ENCODE measurements at regions not wholly inside any gene's neighbourhood (a gene's known extent, or its start where the extent isn't known, plus 50 kb on each side); places are given as distances from the start of the nearest gene placed in this dataset.
"Not testable (repeated sequence)": the region's sequence is repeated elsewhere in the genome, so short reads cannot be mapped to it uniquely, and the experiment has no call there.

DNA sequence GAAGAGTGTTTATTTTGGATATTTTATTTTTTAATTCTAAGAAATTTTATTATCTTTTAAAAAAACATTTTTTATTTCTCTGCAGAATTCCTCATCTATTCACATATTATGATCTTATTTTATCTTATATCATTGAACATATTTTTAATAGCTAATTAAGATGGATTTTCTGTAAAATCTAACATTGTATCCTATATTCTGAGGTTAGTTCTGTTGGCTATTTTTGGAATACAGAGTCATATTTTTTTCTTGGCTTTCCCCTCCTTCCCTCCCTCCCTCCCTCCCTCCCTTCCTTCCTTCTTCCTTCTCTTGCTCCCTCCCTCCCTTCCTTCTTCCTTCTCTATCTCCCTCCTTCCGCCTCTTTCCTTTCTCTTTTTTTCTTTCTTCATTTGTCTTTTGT is 2326.6 kb upstream of the RAG2 start:
- in situ Hi-C loops (cut with MboI; ENCODE audit: low sequenced_read_pairs): no loop called here

DNA sequence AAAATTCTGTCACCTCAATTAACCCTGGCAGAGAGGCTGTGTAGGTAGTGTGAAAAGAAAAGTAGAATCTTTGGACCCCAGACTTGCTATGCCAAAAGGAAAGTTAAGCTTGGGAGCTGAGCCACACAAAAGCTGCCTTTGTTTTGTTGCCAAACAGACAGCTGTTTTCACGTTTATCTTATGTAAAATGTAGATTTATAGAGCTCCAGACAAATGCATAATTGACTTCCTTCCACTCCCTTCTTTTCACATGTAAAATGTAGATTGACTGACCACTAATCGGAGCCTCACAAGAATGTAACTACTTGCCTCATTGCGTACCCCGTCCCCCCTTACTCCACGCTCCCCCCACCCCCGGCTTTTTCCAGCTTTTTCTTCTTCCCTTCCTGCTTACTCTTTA is 2302.2 kb upstream of the RAG2 start:
- in situ Hi-C loops (cut with MboI; ENCODE audit: low sequenced_read_pairs): no loop called here

DNA sequence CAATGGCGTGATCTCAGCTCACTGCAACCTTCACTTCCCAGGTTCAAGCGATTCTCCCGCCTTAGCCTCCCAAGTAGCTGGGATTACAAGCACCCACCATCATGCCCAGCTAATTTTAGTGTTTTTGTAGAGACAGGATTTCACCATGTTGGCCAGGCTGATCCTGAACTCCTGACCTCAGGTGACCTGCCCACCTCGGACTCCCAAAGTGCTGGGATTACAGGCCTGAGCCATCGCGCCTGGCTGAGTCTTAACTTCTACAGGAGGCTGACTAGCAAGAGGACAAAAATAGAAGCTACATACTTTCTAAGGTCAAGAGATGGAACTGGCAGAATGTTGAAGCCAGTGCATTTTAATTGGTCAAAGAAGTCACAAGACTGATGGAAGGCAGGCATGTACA is 2296.2 kb upstream of the RAG2 start:
- in situ Hi-C loops (cut with MboI; ENCODE audit: low sequenced_read_pairs): not testable (repeated sequence)

DNA sequence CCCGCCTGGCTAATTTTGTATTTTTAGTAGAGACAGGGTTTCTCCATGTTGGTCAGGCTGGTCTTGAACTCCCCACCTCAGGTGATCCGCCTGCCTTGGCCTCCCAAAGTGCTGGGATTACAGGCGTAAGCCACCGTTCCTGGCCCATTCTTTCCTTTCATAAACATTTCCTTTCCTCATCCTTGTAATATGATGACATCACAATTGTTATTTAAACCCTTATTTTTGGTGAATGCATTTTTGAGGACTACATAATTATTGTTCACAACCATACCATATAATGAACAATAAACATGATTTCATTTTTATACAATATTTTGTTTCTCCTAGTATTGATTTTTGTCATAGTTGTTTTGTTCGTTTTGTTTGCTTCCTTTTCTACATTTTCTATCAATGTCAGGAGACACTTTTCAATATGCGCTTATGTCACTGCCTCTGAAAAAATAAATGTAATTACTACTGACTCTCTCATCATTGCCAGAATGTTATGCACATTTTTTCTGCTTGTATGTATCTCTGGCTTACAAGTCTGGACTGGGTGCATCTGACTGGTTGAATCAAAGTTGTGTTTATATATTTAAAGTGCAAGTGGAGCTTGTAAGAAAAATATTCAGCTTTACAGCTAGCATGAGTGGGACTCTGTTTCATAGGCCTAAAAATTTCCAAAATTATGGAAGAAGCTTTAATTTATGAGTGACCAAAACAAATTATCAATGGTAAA is 2286.3 kb upstream of the RAG2 start:
- in situ Hi-C loops (cut with MboI; ENCODE audit: low sequenced_read_pairs): no loop called here

DNA sequence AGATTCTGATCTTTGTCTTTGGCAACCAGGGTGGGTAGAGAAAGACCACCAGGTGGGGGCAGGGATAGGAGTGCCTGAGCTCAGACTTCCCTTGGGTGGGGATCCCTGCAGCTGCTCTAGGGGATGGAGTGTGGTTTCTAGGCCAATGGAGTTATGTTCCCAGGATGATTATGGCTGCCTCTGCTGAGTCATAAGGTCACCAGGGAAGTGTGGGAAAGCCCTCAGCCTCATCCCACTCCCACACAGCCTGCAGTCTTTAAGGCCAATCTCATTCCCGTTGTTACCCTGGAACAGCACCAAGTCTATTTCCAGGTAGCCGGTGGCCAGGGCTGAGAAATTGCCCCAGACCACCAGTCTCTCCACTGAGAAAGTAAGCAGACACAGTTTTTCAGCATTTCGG is 2269.3 kb upstream of the RAG2 start:
- in situ Hi-C loops (cut with MboI; ENCODE audit: low sequenced_read_pairs): no loop called here

DNA sequence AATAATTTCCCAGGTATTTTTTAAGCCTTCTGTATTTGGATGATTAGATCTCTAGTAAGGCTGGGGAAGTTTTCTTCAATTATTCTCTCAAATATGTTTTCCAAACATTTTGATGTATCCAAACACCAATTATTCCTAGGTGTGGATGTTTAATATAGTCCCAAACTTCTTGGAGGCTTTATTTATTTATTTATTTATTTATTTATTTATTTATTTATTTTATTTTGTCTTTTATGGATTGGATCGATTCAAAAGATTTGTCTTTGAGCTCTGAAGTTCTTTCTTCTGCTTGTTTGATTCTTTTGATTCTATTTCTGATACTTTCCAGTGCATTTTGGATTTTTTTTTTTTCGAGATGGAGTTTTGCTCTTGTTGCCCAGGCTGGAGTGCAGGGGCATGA is 2267.9 kb upstream of the RAG2 start:
- in situ Hi-C loops (cut with MboI; ENCODE audit: low sequenced_read_pairs): no loop called here

DNA sequence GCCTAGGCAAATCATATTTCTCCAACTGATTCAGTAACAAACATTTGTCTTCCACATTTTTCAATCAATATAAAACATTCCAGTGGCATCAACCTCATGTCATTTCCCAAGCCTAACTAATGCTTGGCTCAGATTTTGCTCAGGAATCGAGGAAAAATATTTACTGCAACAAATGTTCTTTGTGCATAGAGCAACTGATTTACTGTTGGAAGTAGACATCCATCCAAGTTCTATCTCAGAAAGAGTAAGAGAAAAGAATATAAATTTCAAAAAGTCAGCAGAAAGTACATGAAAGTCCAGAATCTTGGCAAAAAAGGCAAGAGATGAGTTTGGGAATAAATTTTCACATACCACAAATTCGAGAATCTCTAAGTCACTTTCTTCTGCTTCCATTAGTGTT is 2245.0 kb upstream of the RAG2 start:
- in situ Hi-C loops (cut with MboI; ENCODE audit: low sequenced_read_pairs): no loop called here

DNA sequence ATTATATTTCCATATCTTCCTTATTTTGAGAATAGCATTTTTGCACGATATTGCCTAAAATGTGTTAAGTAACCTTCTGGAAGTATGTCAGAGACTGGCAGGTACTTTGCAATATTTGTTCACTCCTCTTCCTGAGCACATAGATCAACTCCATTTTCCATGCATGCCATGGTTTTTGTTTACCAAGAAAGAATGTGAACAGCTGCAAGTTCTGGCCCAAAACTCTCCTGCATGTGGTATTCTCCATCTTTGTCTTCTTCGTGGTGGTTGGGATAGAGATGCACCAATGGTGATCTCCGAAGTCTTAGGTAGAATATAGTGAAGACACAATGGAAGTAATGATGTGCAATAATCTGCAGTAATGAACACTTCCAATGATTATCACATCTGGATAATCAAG is 2241.0 kb upstream of the RAG2 start:
- in situ Hi-C loops (cut with MboI; ENCODE audit: low sequenced_read_pairs): no loop called here

DNA sequence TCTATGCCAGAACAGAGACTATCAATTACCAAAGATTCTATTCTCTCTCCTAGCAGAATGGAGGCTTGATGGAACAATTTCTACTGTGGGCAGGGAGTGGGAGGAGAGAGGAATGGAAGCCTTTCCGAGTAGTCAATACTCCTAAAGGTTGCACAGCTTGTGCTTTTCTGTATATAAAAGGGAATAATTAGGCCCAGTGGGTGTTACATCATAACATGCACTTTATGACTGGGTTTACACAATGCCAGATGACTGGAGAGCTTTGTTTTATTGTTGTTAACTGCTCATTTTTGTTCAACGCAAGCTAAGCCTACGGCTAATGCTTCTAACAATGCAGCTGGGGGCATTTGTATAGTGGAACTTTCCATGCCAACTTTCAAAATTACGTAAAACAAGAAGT is 2237.9 kb upstream of the RAG2 start:
- in situ Hi-C loops (cut with MboI; ENCODE audit: low sequenced_read_pairs): no loop called here

DNA sequence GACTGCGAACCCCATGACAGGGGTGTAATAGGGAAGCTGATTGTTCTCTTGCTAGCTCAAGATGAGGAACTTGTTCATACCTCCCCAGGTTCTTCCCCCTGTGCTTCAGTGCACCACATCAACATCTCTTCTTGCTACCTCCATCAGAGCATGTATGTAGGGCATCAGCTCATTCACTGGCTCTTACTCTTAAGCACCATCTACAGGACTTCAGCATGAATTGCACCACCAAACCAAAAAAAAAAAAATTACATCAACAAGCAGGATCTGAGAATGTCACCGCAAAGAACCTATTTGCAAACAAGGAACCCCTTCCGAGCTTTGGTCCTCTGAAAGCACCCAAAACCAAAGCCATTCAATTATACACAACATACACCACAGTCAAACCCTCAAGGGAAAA is 2226.5 kb upstream of the RAG2 start:
- in situ Hi-C loops (cut with MboI; ENCODE audit: low sequenced_read_pairs): no loop called here

DNA sequence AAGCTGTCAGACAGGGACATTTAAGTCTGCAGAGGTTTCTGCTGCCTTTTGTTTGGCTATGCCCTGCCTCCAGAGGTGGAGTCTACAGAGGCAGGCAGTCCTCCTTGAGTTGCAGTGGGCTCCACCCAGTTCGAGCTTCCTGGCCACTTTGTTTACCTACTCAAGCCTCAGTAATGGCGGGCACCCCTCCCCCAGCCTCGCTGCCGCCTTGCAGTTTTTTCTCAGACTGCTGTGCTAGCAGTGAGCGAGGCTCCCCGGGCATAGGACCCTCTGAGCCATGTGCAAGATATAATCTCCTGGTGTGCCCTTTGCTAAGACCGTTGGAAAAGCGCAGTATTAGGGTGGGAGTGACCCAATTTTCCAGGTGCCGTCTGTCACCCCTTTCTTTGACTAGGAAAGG is 2223.8 kb upstream of the RAG2 start:
- in situ Hi-C loops (cut with MboI; ENCODE audit: low sequenced_read_pairs): not testable (repeated sequence)

DNA sequence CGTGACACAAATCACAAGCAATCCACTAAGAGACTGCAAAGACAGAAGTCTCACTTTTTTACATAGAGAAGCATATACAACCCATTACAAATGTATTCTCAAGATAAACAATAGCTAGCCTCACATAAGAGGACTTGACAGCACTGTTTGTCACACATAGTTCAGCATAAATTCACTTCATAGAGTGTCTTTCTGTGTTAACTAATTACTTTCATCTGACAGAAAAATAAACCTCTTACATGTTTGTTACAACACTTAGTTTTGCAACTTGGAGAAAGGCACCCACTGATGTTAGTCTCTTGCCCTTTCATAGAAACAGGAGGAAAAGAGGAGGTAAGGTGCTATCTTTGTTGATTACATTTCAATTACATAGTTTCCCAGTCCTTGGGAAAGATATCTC is 2221.9 kb upstream of the RAG2 start:
- in situ Hi-C loops (cut with MboI; ENCODE audit: low sequenced_read_pairs): no loop called here

DNA sequence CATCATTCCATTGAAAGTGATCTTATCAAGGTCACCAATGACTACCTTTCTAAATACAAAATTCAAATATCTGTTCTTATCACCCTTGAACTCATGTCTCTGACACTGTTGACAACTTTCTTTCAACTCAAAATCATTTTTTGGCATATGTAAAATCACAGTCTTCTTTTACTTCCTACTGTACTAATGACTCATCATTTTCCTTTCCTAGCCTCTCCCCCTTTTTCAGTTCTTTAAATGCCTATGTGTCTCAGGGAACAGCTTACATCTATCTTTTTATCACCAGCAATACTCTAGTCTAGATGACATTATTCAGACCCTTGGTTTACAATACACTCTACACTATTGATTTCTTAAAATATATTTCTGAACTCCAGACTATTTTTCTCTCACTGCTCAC is 2220.7 kb upstream of the RAG2 start:
- in situ Hi-C loops (cut with MboI; ENCODE audit: low sequenced_read_pairs): no loop called here

DNA sequence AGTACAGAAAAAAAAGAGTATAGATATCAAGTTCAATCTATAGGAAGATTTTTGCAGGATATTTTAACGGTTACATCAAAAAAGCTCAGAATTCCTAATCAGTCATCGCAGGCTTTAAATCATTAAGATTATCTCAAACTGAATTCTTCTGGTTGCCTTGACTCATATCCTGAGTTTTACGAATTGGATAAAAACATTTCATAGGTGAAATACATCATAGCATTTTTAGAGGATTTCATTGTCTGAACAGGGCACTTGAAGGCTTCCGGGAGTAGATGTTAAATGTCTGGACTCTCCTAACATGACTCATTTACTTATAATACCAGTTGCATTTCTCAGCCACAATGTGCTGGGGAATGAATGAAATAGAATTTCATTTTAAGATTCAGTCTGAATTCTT is 2216.6 kb upstream of the RAG2 start:
- in situ Hi-C loops (cut with MboI; ENCODE audit: low sequenced_read_pairs): no loop called here

DNA sequence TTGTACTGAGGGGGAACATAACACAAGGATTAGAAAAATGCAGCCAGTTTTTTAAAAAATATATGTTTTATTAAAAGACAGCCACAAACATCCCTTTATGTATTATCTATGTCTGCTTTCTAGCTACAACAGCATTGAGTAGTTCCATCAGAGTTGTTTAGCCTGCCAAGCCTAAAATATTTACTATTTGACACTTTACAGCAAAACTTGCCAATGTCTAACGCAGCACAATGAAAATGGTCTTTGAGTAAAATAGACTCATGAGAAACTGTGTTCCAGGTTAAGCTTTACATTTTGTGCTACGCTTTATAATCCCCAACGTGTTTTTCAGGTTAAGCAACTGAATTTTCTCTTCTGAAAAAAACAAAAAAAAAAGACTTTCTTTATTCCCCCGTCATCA is 2211.5 kb upstream of the RAG2 start:
- in situ Hi-C loops (cut with MboI; ENCODE audit: low sequenced_read_pairs): no loop called here

DNA sequence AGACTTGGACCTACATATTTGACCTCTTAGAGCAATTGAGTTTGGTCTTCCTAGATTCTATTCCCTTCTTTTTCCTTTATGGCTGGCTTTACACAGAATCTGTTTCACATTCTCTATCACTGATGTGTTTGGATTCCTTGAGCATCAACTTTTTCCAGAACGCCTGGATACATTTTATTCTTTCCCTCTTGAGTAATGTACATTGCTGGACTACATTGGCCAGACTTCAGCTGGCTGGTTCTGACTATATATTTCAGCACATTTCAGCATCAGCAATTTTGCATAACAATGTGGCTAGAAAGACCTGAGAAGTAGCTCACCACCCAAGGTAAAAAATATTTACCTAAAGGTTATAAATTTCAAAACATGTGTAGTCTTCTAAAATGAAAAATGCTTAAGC is 2198.2 kb upstream of the RAG2 start:
- in situ Hi-C loops (cut with MboI; ENCODE audit: low sequenced_read_pairs): no loop called here

DNA sequence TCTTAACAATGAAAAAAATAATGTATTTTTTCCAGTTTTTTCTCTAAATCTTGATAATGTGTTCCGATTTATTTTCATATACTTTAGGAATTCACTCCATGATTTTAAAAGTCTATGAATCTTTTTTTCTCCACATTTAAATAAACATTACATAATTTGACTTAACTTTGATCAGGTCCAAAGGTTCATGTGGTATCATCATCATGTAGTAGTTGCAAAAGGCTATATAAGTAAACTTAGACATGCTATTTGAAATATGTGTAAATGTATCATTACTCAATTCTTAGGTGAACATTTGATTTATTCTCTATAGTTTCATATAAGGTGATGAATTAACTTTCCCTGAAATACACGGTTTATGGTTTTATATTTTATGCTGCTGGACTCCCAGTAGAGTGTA is 2197.0 kb upstream of the RAG2 start:
- in situ Hi-C loops (cut with MboI; ENCODE audit: low sequenced_read_pairs): no loop called here

DNA sequence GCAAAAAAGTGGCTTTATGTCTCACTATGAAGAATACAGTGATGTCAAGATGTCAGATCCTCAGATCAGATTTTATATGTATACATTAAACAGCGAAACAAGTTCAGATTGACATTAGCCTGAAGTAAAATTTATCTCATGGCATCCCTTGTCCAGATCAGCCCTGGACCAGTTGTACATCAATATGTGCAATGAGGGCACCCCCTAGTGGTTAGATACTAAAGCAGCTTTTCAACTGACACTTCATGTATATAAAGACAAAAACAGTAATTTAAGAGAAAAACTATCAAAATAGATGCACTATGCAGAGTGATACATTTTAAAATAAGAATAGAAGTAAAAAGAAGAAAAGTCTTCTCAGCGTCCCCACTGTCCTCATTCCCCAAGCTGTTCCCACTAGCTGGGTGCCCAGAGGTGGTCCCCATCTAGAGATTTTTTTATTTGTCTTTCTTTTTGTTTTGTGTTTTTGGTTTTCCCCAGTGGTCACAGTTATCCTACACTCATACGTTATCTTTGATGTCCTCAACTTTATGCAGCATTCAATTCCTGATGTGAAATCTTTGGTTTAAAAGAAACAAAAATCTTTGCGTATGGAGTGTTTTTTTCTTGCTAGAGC is 2193.4 kb upstream of the RAG2 start:
- in situ Hi-C loops (cut with MboI; ENCODE audit: low sequenced_read_pairs): no loop called here

DNA sequence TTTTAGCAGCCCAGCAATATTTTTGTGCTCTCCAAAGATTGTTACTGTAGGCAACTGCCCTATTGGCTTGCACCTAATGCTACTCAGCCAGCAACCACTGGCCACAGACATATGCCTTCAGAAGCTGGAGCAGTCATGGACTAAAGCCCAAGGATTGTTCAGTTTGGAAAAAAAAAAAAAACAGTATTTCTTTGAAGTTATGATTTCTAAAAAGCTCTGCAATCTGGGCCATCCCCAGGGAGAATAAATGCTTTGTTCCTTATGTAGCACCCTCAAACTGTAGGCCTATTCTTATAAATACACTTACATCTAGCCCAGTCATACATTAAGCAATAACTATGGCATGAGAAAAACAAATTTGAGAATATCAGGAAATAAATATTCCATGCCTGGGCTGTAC is 2190.5 kb upstream of the RAG2 start:
- in situ Hi-C loops (cut with MboI; ENCODE audit: low sequenced_read_pairs): no loop called here

DNA sequence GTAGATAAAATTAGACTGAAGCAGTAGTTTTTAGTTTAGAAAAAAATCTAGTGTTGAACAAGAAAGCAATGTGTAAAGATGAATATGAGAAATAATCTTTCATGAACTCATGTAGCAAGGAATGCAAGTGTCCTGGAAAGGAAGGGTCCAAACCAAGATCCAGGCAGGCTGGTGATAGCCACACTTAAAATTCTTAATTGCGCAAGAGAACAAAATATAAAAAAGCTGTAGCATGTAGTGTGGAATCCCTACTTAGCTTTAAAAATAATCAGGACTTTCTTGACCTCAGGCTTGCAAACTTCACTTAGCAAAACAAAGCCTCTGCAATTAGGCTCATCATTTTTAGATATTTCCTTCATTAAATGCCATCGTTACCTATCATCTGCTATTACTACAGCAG is 2186.1 kb upstream of the RAG2 start:
- in situ Hi-C loops (cut with MboI; ENCODE audit: low sequenced_read_pairs): no loop called here

DNA sequence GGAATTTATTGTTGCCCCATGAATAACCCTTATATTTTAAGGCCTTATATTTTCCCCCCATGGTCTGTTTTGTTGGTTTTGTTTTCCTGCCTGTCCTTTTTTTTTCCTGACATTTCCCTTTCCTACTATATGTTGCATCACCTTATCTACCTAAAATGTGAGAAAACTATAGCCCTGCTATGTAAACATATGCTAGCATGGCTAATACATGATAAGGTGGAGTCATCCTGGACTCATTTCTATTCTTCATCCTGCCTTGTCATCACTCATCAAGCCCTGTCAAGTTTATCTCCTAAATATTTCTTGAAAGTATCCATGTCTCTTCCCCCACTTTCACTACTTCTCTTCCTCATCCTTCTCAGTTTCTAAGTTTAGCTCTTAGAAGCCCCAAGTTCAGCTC is 2168.8 kb upstream of the RAG2 start:
- in situ Hi-C loops (cut with MboI; ENCODE audit: low sequenced_read_pairs): no loop called here

DNA sequence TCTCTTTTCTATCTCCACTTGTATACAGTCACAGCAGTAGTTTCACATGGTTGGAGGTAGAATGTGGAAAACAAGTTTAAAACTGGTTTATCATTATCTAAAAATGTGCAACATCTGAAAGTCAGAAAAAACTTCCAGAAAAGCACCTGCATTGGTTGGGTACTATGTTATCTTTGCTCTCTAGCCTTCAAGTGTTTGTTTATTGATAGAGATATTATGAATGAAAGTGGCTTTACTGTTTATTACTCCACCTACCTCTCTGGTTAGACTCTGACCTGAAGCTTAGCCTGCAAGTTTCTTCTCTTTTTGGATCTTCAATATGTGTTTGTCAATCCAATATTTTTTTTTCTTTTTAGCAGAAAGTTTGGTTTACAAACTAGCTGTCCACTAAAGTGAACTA is 2161.4 kb upstream of the RAG2 start:
- in situ Hi-C loops (cut with MboI; ENCODE audit: low sequenced_read_pairs): no loop called here

DNA sequence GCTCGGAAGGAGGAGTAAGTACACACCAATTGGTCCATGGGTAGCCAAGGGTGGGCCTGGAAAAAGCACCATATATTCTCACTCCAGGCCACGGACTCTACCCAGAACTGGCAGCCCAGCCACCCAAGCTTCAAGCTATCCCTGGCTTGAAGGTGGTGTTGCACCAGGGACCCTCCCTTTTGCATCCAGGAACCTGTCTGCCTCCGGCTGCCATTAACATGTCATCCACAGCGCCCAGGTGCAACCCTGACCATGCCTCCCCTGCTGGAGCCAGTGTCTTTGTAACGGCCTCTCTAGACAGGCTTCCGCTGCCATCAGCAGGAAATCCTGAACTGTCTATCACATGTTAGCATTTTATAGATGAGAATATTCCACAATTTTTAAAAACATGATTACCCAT is 2158.5 kb upstream of the RAG2 start:
- in situ Hi-C loops (cut with MboI; ENCODE audit: low sequenced_read_pairs): no loop called here
